H1 (cell line): ENCODE measurements at regions not wholly inside any gene's neighbourhood (a gene's known extent, or its start where the extent isn't known, plus 50 kb on each side); places are given as distances from the start of the nearest gene placed in this dataset.

ENCODE experiments used
- CTCF ChIA-PET: fragments of 300-600 bp; sonication (Branson Sonifier 250); formaldehyde crosslinking; loops from one replicate; lab custom pipeline; 2021; ENCODE audit not compliant: partially characterized antibody; lab: Charles Lee
- POLR2A ChIA-PET: fragments of 300-600 bp; sonication (Branson Sonifier 250); formaldehyde crosslinking; loops from one replicate; lab custom pipeline; 2021; ENCODE audit warnings: inconsistent platforms; ENCODE audit not compliant: partially characterized antibody; lab: Charles Lee
- DNase-seq, 2 experiments: peaks; one replicate each; pipeline versions ENCODE4 v3.0.0 to v3.0.0-alpha.2; 2010 to 2022; ENCODE audit warnings: low spot score in 2 of 2, low read depth in 1 of 2, mixed read lengths in 1 of 2
- FAIRE-seq: peaks from 2 replicates; lab custom pipeline; 2011; peaks lifted over from hg19 to GRCh38; lab: Jason Lieb, UNC
- H2AFZ ChIP-seq: 2 replicates; pipeline ENCODE4 v1.8.1; 2012; ENCODE audit warnings: low read length, inconsistent platforms
- H2AK5ac ChIP-seq: 2 replicates; pipeline ENCODE4 v1.6.1; 2013; ENCODE audit warnings: low read depth, low read length
- H2BK120ac ChIP-seq: replicated peaks from 2 replicates; pipeline ENCODE3; 2013; ENCODE audit warnings: low read depth, low read length, inconsistent platforms
- H2BK12ac ChIP-seq: 2 replicates; pipeline ENCODE4 v1.6.1; 2013; ENCODE audit warnings: low read depth, low read length
- H2BK15ac ChIP-seq: 2 replicates; pipeline ENCODE4 v1.6.1; 2013; ENCODE audit warnings: low read length
- H2BK20ac ChIP-seq: 2 replicates; pipeline ENCODE4 v1.6.1; 2013; ENCODE audit warnings: low read length
- H2BK5ac ChIP-seq: 2 replicates; pipeline ENCODE4 v1.6.1; 2013; ENCODE audit warnings: low read depth, low read length
- H3K14ac ChIP-seq: 2 replicates; pipeline ENCODE4 v1.6.1; 2013; ENCODE audit warnings: inconsistent platforms; ENCODE audit not compliant: insufficient read length
- H3K18ac ChIP-seq: 2 replicates; pipeline ENCODE4 v1.6.1; 2013; ENCODE audit warnings: low read length; ENCODE audit errors: extremely low read depth
- H3K23ac ChIP-seq: 2 replicates; pipeline ENCODE4 v1.6.1; 2013; ENCODE audit warnings: inconsistent platforms; ENCODE audit not compliant: insufficient read length
- H3K23me2 ChIP-seq: 2 replicates; pipeline ENCODE4 v1.6.1; 2013; ENCODE audit warnings: low read depth, low read length
- H3K27ac ChIP-seq: 2 replicates; pipeline ENCODE4 v1.6.1; 2011; ENCODE audit warnings: low read depth, low read length, inconsistent platforms
- H3K27me3 ChIP-seq, 4 experiments: replicated peaks in 1 of 4; 1 replicate in 1 of 4; 2 replicates in 3 of 4; pipeline versions ENCODE4 v1.6.1 to v1.8.1; 2011 to 2013; ENCODE audit warnings: low read length in 3 of 4, mild to moderate bottlenecking in 3 of 4, inconsistent platforms in 2 of 4, mixed read lengths in 2 of 4, moderate library complexity in 1 of 4; ENCODE audit not compliant: control insufficient read depth in 3 of 4, insufficient read depth in 3 of 4; ENCODE audit errors: extremely low read depth in 1 of 4
- H3K36me3 ChIP-seq, 4 experiments: 2 replicates each; pipeline versions ENCODE4 v1.6.1 to v1.8.1; 2011 to 2013; ENCODE audit warnings: mild to moderate bottlenecking in 4 of 4, low read length in 3 of 4, moderate library complexity in 2 of 4, control low read depth in 1 of 4, inconsistent platforms in 1 of 4; ENCODE audit not compliant: insufficient read depth in 4 of 4, control insufficient read depth in 2 of 4
- H3K4ac ChIP-seq: replicated peaks from 2 replicates; pipeline ENCODE3; 2013; ENCODE audit warnings: low read length, low read depth, mixed read lengths, inconsistent platforms; ENCODE audit not compliant: insufficient read length
- H3K4me1 ChIP-seq, 4 experiments: replicated peaks in 1 of 4; 1 replicate in 1 of 4; 2 replicates in 3 of 4; pipeline versions ENCODE4 v1.6.1 to v1.8.1; 2011 to 2013; ENCODE audit warnings: low read length in 3 of 4, inconsistent platforms in 2 of 4, mixed read lengths in 1 of 4; ENCODE audit not compliant: insufficient read depth in 4 of 4, control insufficient read depth in 3 of 4
- H3K4me2 ChIP-seq, 2 experiments: 2 replicates each; pipeline versions ENCODE4 v1.6.1 to v1.8.1; 2011 to 2013; ENCODE audit warnings: low read depth in 2 of 2, low read length in 2 of 2, control low read depth in 1 of 2, inconsistent platforms in 1 of 2, mild to moderate bottlenecking in 1 of 2; ENCODE audit not compliant: insufficient read depth in 1 of 2
- H3K4me3 ChIP-seq, 4 experiments: fragments of 200-600, 300-600 bp in 1 of 4; sonication (generic), shearing (Covaris generic), sonication (Bioruptor Twin) in 1 of 4; 2 replicates each; pipeline versions ENCODE4 v1.5.1 to v1.8.1; 2011 to 2016; ENCODE audit warnings: low read length in 4 of 4, low read depth in 3 of 4, control low read depth in 2 of 4, inconsistent platforms in 2 of 4, mild to moderate bottlenecking in 2 of 4, mixed read lengths in 1 of 4, moderate library complexity in 1 of 4; ENCODE audit not compliant: insufficient read depth in 2 of 4; ENCODE audit errors: extremely low read depth in 1 of 4
- H3K56ac ChIP-seq: replicated peaks from 2 replicates; pipeline ENCODE3; 2013; ENCODE audit warnings: low read depth, mild to moderate bottlenecking, mixed read lengths, low read length, inconsistent platforms; ENCODE audit not compliant: insufficient read length
- H3K79me1 ChIP-seq: 2 replicates; pipeline ENCODE4 v1.6.1; 2013; ENCODE audit warnings: low read depth, low read length, control low read depth
- H3K79me2 ChIP-seq, 2 experiments: 2 replicates each; pipeline versions ENCODE4 v1.6.1 to v1.8.1; 2012 to 2013; ENCODE audit warnings: low read length in 2 of 2, mild to moderate bottlenecking in 2 of 2, inconsistent platforms in 1 of 2; ENCODE audit not compliant: insufficient read depth in 2 of 2, control insufficient read depth in 1 of 2
- H3K9ac ChIP-seq, 4 experiments: replicated peaks in 1 of 4; 1 replicate in 1 of 4; 2 replicates in 3 of 4; pipeline versions ENCODE4 v1.6.1 to v1.8.1; 2011 to 2013; ENCODE audit warnings: low read depth in 3 of 4, low read length in 3 of 4, control low read depth in 2 of 4, mild to moderate bottlenecking in 2 of 4, moderate library complexity in 2 of 4, inconsistent platforms in 1 of 4; ENCODE audit errors: extremely low read depth in 1 of 4
- H3K9me3 ChIP-seq, 2 experiments: 2 replicates each; pipeline versions ENCODE4 v1.6.1 to v1.8.1; 2012 to 2013; ENCODE audit warnings: mild to moderate bottlenecking in 2 of 2, moderate library complexity in 2 of 2, control low read depth in 1 of 2, inconsistent platforms in 1 of 2, low read depth in 1 of 2, low read length in 1 of 2, mixed read lengths in 1 of 2; ENCODE audit not compliant: insufficient read depth in 2 of 2
- H4K20me1 ChIP-seq, 2 experiments: replicated peaks in 1 of 2; 2 replicates each; pipeline versions ENCODE3 to v1.8.1; 2011 to 2013; ENCODE audit warnings: inconsistent platforms in 2 of 2, low read length in 2 of 2, mild to moderate bottlenecking in 1 of 2; ENCODE audit not compliant: insufficient read depth in 2 of 2, control insufficient read depth in 1 of 2
- H4K5ac ChIP-seq: 2 replicates; pipeline ENCODE4 v1.6.1; 2013; ENCODE audit warnings: low read length, low read depth, mixed read lengths, inconsistent platforms; ENCODE audit not compliant: insufficient read length
- H4K8ac ChIP-seq: 2 replicates; pipeline ENCODE4 v1.8.0; 2013; ENCODE audit warnings: mild to moderate bottlenecking, moderate library complexity, low read length, inconsistent platforms; ENCODE audit not compliant: insufficient read depth; ENCODE audit errors: extremely low read depth
- H4K91ac ChIP-seq: replicated peaks from 2 replicates; pipeline ENCODE3; 2013; ENCODE audit warnings: low read length, mixed read lengths, inconsistent platforms; ENCODE audit not compliant: insufficient read length
- SP2 ChIP-seq: IDR thresholded peaks from 2 replicates; pipeline ENCODE4 v1.6.1; 2012; ENCODE audit warnings: mild to moderate bottlenecking, low read length, inconsistent platforms
- TCF12 ChIP-seq: IDR thresholded peaks from 2 replicates; pipeline ENCODE4 v1.6.1; 2011; ENCODE audit warnings: low read depth, mild to moderate bottlenecking, low read length

DNA sequence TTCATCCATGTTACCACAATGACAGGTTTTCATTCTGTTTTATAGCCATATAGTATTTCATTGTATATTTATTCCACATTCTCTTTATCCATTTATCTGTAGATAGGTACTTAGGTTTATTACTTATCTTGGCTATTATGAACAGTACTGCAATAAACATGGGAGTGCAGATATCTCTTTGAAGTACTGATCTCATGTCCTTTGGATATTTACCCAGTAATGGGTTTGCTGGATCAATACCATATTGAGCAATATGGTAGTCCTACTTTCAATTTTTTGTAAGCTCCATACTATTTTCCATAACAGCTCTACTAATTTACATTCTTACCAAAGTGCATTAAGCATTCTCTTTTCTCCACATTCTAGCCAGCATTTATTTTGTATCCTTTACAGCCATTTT is 235.8 kb upstream of the ALG10 start:
- Histone ChIP-seq H2AFZ (no peak overlapping the region), H2BK120ac (no peak overlapping the region), H3K27me3 (no peaks in the 10 kb centered on the region), H3K18ac (no peak overlapping the region), H2AK5ac (no peak overlapping the region), H3K4ac (no peak overlapping the region), H3K23me2 (no peaks in the 10 kb centered on the region), H3K56ac (no peak overlapping the region), H3K14ac (no peak overlapping the region), H3K27ac (no peak overlapping the region), H3K36me3 (no peaks in the 10 kb centered on the region; a peak in 1 of 8 replicates), H3K4me3 (no peak overlapping the region), H3K79me1 (no peaks in the 10 kb centered on the region), H4K20me1 (no peaks in the 10 kb centered on the region)
- FAIRE-seq, result no peak
- POLR2A ChIA-PET, result no interaction called here
- TF ChIP-seq SP2 (no peak), TCF12 (no peak)
- TF ChIP-seq, all 59 proteins: peak for 0
- H3K23ac ChIP-seq, result no peak overlapping the region
- peaks cover 4 to 11% of the 10 kb centered on the region in 2 experiments; a peak in 1 of 4 replicates for H3K9me3 ChIP-seq
- no peak overlapping the region for H3K9ac ChIP-seq
- no peak overlapping the region for H2BK15ac ChIP-seq
- no peak overlapping the region for H4K5ac ChIP-seq
- no peak overlapping the region for H4K8ac ChIP-seq
- no peak overlapping the region for H2BK5ac ChIP-seq
- CTCF ChIA-PET, result interaction anchor here (0.9 kb wide), 1 partner anchor 78 kb away, joined by 3 read pairs; no protein-coding TSS in a partner anchor
- H2BK20ac ChIP-seq, result no peak overlapping the region
- no peak for DNase-seq
- no peaks in the 10 kb centered on the region for H3K4me1 ChIP-seq
- no peak overlapping the region for H3K4me2 ChIP-seq
- H4K91ac ChIP-seq, result no peak overlapping the region
- no peak overlapping the region for H2BK12ac ChIP-seq
- no peaks in the 10 kb centered on the region for H3K79me2 ChIP-seq
